Fibroblast of lung (primary cell): ENCODE measurements at regions not wholly inside any gene's neighbourhood (a gene's known extent, or its start where the extent isn't known, plus 50 kb on each side); places are given as distances from the start of the nearest gene placed in this dataset.

Experiments used
- DNase-seq, 2 donors: peaks; one replicate each; pipeline versions ENCODE4 v3.0.0 to v3.0.0-alpha.2; 2010; ENCODE audit warnings: low read depth in 2 of 2
- H2AFZ ChIP-seq: 2 replicates; pipeline ENCODE4 v1.5.1; 2012; ENCODE audit warnings: low read length, control low read depth, inconsistent platforms
- H3K27ac ChIP-seq: 2 replicates; pipeline ENCODE4 v1.5.1; 2011; ENCODE audit warnings: low read length, control low read depth; ENCODE audit not compliant: insufficient read depth
- H3K27me3 ChIP-seq: 2 replicates; pipeline ENCODE4 v1.5.1; 2011; ENCODE audit warnings: mild to moderate bottlenecking, low read length; ENCODE audit not compliant: control insufficient read depth, insufficient read depth
- H3K36me3 ChIP-seq: 2 replicates; pipeline ENCODE4 v1.5.1; 2011; ENCODE audit warnings: low read length; ENCODE audit not compliant: control insufficient read depth, insufficient read depth
- H3K4me1 ChIP-seq: 2 replicates; pipeline ENCODE4 v1.5.1; 2011; ENCODE audit warnings: low read length; ENCODE audit not compliant: control insufficient read depth, insufficient read depth; ENCODE audit errors: extremely low read depth
- H3K4me2 ChIP-seq: 2 replicates; pipeline ENCODE4 v1.5.1; 2011; ENCODE audit warnings: low read length, control low read depth; ENCODE audit not compliant: insufficient read depth; ENCODE audit errors: extremely low read depth
- H3K4me3 ChIP-seq, 4 experiments: fragments of 200-600 bp in 1 of 4; sonication (generic) in 1 of 4; replicated peaks in 1 of 4; 2 replicates each; pipeline ENCODE4 v1.5.1; 2011 to 2016; ENCODE audit warnings: low read length in 4 of 4, low read depth in 3 of 4, mild to moderate bottlenecking in 3 of 4, control low read depth in 2 of 4, inconsistent platforms in 1 of 4, mixed read lengths in 1 of 4; ENCODE audit not compliant: insufficient read depth in 1 of 4; ENCODE audit errors: control extremely low read depth in 1 of 4
- H3K79me2 ChIP-seq: 2 replicates; pipeline ENCODE4 v1.5.1; 2012; ENCODE audit warnings: mild to moderate bottlenecking, low read length, inconsistent platforms; ENCODE audit not compliant: control insufficient read depth, insufficient read depth
- H3K9ac ChIP-seq: 2 replicates; pipeline ENCODE4 v1.5.1; 2011; ENCODE audit warnings: mild to moderate bottlenecking, low read length, control low read depth; ENCODE audit not compliant: insufficient read depth
- H3K9me3 ChIP-seq: 2 replicates; pipeline ENCODE4 v1.5.1; 2012; ENCODE audit warnings: low read depth, low read length; ENCODE audit not compliant: control insufficient read depth, insufficient read depth
- H4K20me1 ChIP-seq: 2 replicates; pipeline ENCODE4 v1.5.1; 2011; ENCODE audit warnings: low read length; ENCODE audit not compliant: control insufficient read depth, insufficient read depth; ENCODE audit errors: extremely low read depth
- CTCF ChIP-seq, 2 donors: IDR thresholded peaks in 1 of 2; conservative IDR thresholded peaks in 1 of 2; 1 replicate in 1 of 2; 2 replicates in 1 of 2; pipeline ENCODE4 v1.5.1; 2011 to 2012; ENCODE audit warnings: low read length in 2 of 2, control low read depth in 1 of 2, inconsistent platforms in 1 of 2, low read depth in 1 of 2, mild to moderate bottlenecking in 1 of 2
- EZH2 ChIP-seq: IDR thresholded peaks from 2 replicates; pipeline ENCODE4 v1.5.1; 2012; ENCODE audit warnings: low read length, control low read depth, mild to moderate bottlenecking; ENCODE audit errors: missing control alignments

GRCh38 chr5:164300295-164300694 is 794.9 kb downstream of the MAT2B start:
- Histone ChIP-seq H3K27me3 (no peaks in the 10 kb centered on the region), H3K27ac (no peak overlapping the region), H3K9ac (no peak overlapping the region), H3K4me3 (no peak overlapping the region), H3K36me3 (no peaks in the 10 kb centered on the region), H3K4me1 (no peaks in the 10 kb centered on the region), H3K79me2 (no peaks in the 10 kb centered on the region), H4K20me1 (no peaks in the 10 kb centered on the region), H3K9me3 (no peaks in the 10 kb centered on the region), H2AFZ (no peak overlapping the region), H3K4me2 (no peak overlapping the region)
- no peak for TF ChIP-seq EZH2
- no peak for TF ChIP-seq CTCF (conservative IDR thresholded peaks at IDR 0.05 in 1 of 2, IDR thresholded peaks at IDR 0.05 in 1 of 2; ENCODE audit: low read depth in 1 of 2, low read length in 2 of 2)
- no peak for DNase-seq

- Histone ChIP-seq H3K4me3 (no peak overlapping the region), H3K27ac (no peak overlapping the region), H4K20me1 (no peaks in the 10 kb centered on the region), H3K36me3 (no peaks in the 10 kb centered on the region), H2AFZ (no peak overlapping the region), H3K27me3 (no peaks in the 10 kb centered on the region), H3K9ac (no peak overlapping the region), H3K9me3 (no peaks in the 10 kb centered on the region), H3K4me1 (no peaks in the 10 kb centered on the region), H3K4me2 (no peak overlapping the region), H3K79me2 (no peaks in the 10 kb centered on the region)
- TF ChIP-seq EZH2: no peak
- TF ChIP-seq CTCF (conservative IDR thresholded peaks at IDR 0.05 in 1 of 2, IDR thresholded peaks at IDR 0.05 in 1 of 2; ENCODE audit: low read depth in 1 of 2, low read length in 2 of 2): no peak
- no peak for DNase-seq
Observed at GRCh38 chr5:164301136-164301535, 795.7 kb downstream of the MAT2B start.

- Histone ChIP-seq H3K9ac (no peak overlapping the region), H3K4me3 (no peak overlapping the region), H2AFZ (no peak overlapping the region), H3K27me3 (no peaks in the 10 kb centered on the region), H3K36me3 (no peaks in the 10 kb centered on the region), H3K79me2 (no peaks in the 10 kb centered on the region), H4K20me1 (no peaks in the 10 kb centered on the region), H3K4me2 (no peak overlapping the region), H3K9me3 (no peaks in the 10 kb centered on the region), H3K4me1 (no peaks in the 10 kb centered on the region), H3K27ac (no peak overlapping the region)
- TF ChIP-seq EZH2 (no peak), CTCF (conservative IDR thresholded peaks at IDR 0.05 in 1 of 2, IDR thresholded peaks at IDR 0.05 in 1 of 2; ENCODE audit: low read depth in 1 of 2, low read length in 2 of 2) (no peak)
- no peak for DNase-seq
Observed at GRCh38 chr5:164301708-164302107, 796.3 kb downstream of the MAT2B start.
